IMR-90 (cell line): ENCODE measurements at regions not wholly inside any gene's neighbourhood (a gene's known extent, or its start where the extent isn't known, plus 50 kb on each side); places are given as distances from the start of the nearest gene placed in this dataset.

Experiments used
- ATAC-seq: fragments of 200-7000 bp; cut with Tn5 transposase; 2 replicates; pipeline ENCODE4 v1.9.1; 2020; ENCODE audit warnings: low read depth, mild to moderate bottlenecking, moderate library complexity
- BruUV-seq: library from RNA; stranded (reverse); fragments of 400-500 nt; replicated peaks from 2 replicates; lab custom pipeline; 2021; lab: Mats Ljungman, UMichigan
- CTCF ChIA-PET: fragments of 300-600 bp; formaldehyde crosslinking; extraction: SDS; loops from one replicate; lab custom pipeline; 2021; ENCODE audit warnings: antibody characterized with exemption; lab: Yijun Ruan, JAX
- POLR2A ChIA-PET: fragments of 300-600 bp; sonication (Branson Sonifier 250); formaldehyde crosslinking; loops from one replicate; lab custom pipeline; 2022; ENCODE audit warnings: antibody characterized with exemption; ENCODE audit not compliant: unreplicated experiment; lab: Charles Lee
- DNase-seq: peaks from one replicate; pipeline ENCODE4 v3.0.0; 2013
- H2AFZ ChIP-seq: replicated peaks from 2 replicates; pipeline ENCODE3; 2013; ENCODE audit warnings: low read length, mild to moderate bottlenecking; ENCODE audit not compliant: poor library complexity
- H2AK5ac ChIP-seq: 2 replicates; pipeline ENCODE4 v1.6.1; 2013; ENCODE audit warnings: low read depth, low read length, inconsistent platforms
- H2AK9ac ChIP-seq: replicated peaks from 2 replicates; pipeline ENCODE3; 2013; ENCODE audit warnings: mild to moderate bottlenecking, low read depth, low read length, moderate library complexity; ENCODE audit not compliant: poor library complexity
- H2BK120ac ChIP-seq: 2 replicates; pipeline ENCODE4 v1.6.1; 2013; ENCODE audit warnings: low read depth, low read length, inconsistent platforms
- H2BK15ac ChIP-seq: 3 replicates; pipeline ENCODE4 v1.6.1; 2013; ENCODE audit warnings: low read depth, low read length, inconsistent platforms
- H2BK20ac ChIP-seq: 2 replicates; pipeline ENCODE4 v1.6.1; 2013; ENCODE audit warnings: low read depth, mild to moderate bottlenecking, inconsistent platforms, low read length, moderate library complexity
- H2BK5ac ChIP-seq: 2 replicates; pipeline ENCODE4 v1.6.1; 2013; ENCODE audit warnings: mild to moderate bottlenecking, low read depth, low read length, inconsistent platforms; ENCODE audit not compliant: poor library complexity, severe bottlenecking
- H3K14ac ChIP-seq: replicated peaks from 2 replicates; pipeline ENCODE4 v1.6.1; 2013; ENCODE audit warnings: low read depth, low read length, inconsistent platforms
- H3K18ac ChIP-seq: 2 replicates; pipeline ENCODE4 v1.6.1; 2013; ENCODE audit warnings: low read depth, low read length, control low read depth
- H3K23ac ChIP-seq: 2 replicates; pipeline ENCODE4 v1.6.1; 2013; ENCODE audit warnings: low read depth, low read length, inconsistent platforms
- H3K27ac ChIP-seq: 2 replicates; pipeline ENCODE4 v1.5.1; 2013; ENCODE audit warnings: mild to moderate bottlenecking, control low read depth, low read length; ENCODE audit not compliant: insufficient read depth
- H3K27me3 ChIP-seq: 2 replicates; pipeline ENCODE4 v1.6.1; 2013; ENCODE audit warnings: low read length; ENCODE audit not compliant: control insufficient read depth, insufficient read depth
- H3K36me3 ChIP-seq: 2 replicates; pipeline ENCODE4 v1.6.1; 2013; ENCODE audit warnings: low read length, mixed read lengths; ENCODE audit not compliant: control insufficient read depth, insufficient read depth
- H3K4ac ChIP-seq: 2 replicates; pipeline ENCODE4 v1.6.1; 2013; ENCODE audit warnings: low read depth, low read length, inconsistent platforms
- H3K4me1 ChIP-seq: 2 replicates; pipeline ENCODE4 v1.6.1; 2013; ENCODE audit warnings: low read length, mixed read lengths; ENCODE audit not compliant: control insufficient read depth, insufficient read depth
- H3K4me2 ChIP-seq: 2 replicates; pipeline ENCODE4 v1.6.1; 2013; ENCODE audit warnings: low read depth, mild to moderate bottlenecking, control low read depth, low read length, moderate library complexity
- H3K4me3 ChIP-seq: 2 replicates; pipeline ENCODE4 v1.5.1; 2013; ENCODE audit warnings: low read depth, mild to moderate bottlenecking, control low read depth, low read length, moderate library complexity; ENCODE audit not compliant: insufficient read depth
- H3K56ac ChIP-seq: 2 replicates; pipeline ENCODE4 v1.6.1; 2013; ENCODE audit warnings: low read length, inconsistent platforms; ENCODE audit not compliant: insufficient read depth; ENCODE audit errors: extremely low read depth
- H3K79me1 ChIP-seq, 2 experiments: 2 replicates each; pipeline ENCODE4 v1.6.1; 2013; ENCODE audit warnings: low read length in 2 of 2, inconsistent platforms in 1 of 2, low read depth in 1 of 2
- H3K9ac ChIP-seq: 2 replicates; pipeline ENCODE4 v1.6.1; 2013; ENCODE audit warnings: low read depth, low read length, control low read depth
- H3K9me1 ChIP-seq: 2 replicates; pipeline ENCODE4 v1.6.1; 2013; ENCODE audit warnings: low read length, inconsistent platforms; ENCODE audit not compliant: insufficient read depth
- H3K9me3 ChIP-seq: 2 replicates; pipeline ENCODE4 v1.6.1; 2013; ENCODE audit warnings: low read length; ENCODE audit not compliant: control insufficient read depth, insufficient read depth
- H4K20me1 ChIP-seq: 2 replicates; pipeline ENCODE4 v1.6.1; 2013; ENCODE audit warnings: low read length, inconsistent platforms; ENCODE audit not compliant: insufficient read depth
- H4K5ac ChIP-seq: 2 replicates; pipeline ENCODE4 v1.6.1; 2013; ENCODE audit warnings: mild to moderate bottlenecking, low read depth, low read length, control low read depth
- H4K8ac ChIP-seq, 2 experiments: 2 replicates each; pipeline ENCODE4 v1.6.1; 2013; ENCODE audit warnings: low read depth in 2 of 2, low read length in 2 of 2, control low read depth in 1 of 2, inconsistent platforms in 1 of 2
- H4K91ac ChIP-seq: 2 replicates; pipeline ENCODE4 v1.6.1; 2013; ENCODE audit warnings: low read depth, low read length, inconsistent platforms; ENCODE audit not compliant: insufficient read depth
- USF2 ChIP-seq: fragments of 150-350 bp; IDR thresholded peaks from 2 replicates; pipeline ENCODE4 v1.6.1; 2017; ENCODE audit warnings: mild to moderate bottlenecking, antibody characterized with exemption, low read length, low read depth
- WGBS, 2 experiments: methylation state at CpG; one replicate each; pipeline versions ENCODE4 v1.1.5 to v1.1.7; 2013; ENCODE audit warnings: missing lambda C conversion rate in 2 of 2; ENCODE audit not compliant: insufficient read length in 1 of 2; ENCODE audit errors: extremely low coverage in 2 of 2; 5-methylcytosine and 5-hydroxymethylcytosine counted together
- dilution Hi-C: fragments of 300-500 bp; cut with HindIII; formaldehyde crosslinking; loops from one replicate; pipeline ENCODE4 v1.14.3; 2018; ENCODE audit warnings: low sequenced_read_pairs; ENCODE audit not compliant: unreplicated experiment
- in situ Hi-C: fragments of 300-500 bp; cut with MboI; formaldehyde crosslinking; loops from 3 replicates; pipeline ENCODE4 v1.14.3; 2019; ENCODE audit warnings: low sequenced_read_pairs, inconsistent platforms, mixed read lengths
- intact Hi-C: fragments of 100-400 bp; cut with micrococcal nuclease; formaldehyde crosslinking; loops from 2 replicates; pipeline ENCODE4 v1.10.0; 2022

DNA sequence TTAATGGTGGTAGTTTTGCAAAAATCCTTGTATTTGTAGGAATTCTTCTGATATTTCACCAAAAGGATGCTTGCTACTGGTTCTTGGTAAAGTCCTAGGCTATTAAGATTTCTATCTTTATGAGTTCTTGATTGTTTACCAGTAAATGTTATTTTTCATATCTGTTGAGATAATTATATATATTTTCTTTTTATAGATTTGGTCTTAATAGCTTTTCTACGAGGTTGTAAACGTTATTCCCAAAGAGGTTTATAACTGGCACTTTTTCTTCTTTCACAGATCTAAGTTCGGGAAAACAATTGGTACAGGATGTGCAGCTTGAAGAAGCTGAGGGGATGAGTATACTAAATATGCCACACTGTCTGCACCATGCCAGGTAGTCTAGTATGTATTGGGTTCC is 55.1 kb upstream of the HBS1L start:
- Histone ChIP-seq H4K5ac (no peak overlapping the region), H3K23ac (no peak overlapping the region), H3K36me3 (no peaks in the 10 kb centered on the region), H3K4me3 (no peak overlapping the region), H4K91ac (no peak overlapping the region), H3K27ac (no peak overlapping the region), H2AK9ac (no peak overlapping the region), H4K20me1 (no peaks in the 10 kb centered on the region), H3K4me1 (no peaks in the 10 kb centered on the region), H2BK15ac (no peak overlapping the region), H3K4ac (no peak overlapping the region), H3K9ac (no peak overlapping the region), H2BK120ac (no peak overlapping the region), H2BK5ac (no peak overlapping the region), H3K9me3 (no peaks in the 10 kb centered on the region), H3K9me1 (no peaks in the 10 kb centered on the region), H2AK5ac (no peak overlapping the region), H3K4me2 (no peak overlapping the region), H2BK20ac (no peak overlapping the region), H4K8ac (no peak overlapping the region), H2AFZ (no peak overlapping the region), H3K79me1 (no peaks in the 10 kb centered on the region), H3K27me3 (peaks cover 21% of the 10 kb centered on the region), H3K14ac (no peak overlapping the region), H3K56ac (no peak overlapping the region), H3K18ac (no peak overlapping the region)
- DNase-seq = no peak
- no peak for TF ChIP-seq USF2
- dilution Hi-C loops = no loop called here
- no TSS peak for BruUV-seq
- ChIA-PET CTCF (no interaction called here), POLR2A (no interaction called here)
- ATAC-seq = no peak
- no CpG with 5 or more reads among the region's 3 CpGs for WGBS, 2 experiments
- in situ Hi-C loops = no loop called here
- intact Hi-C loops = no loop called here
